IMR-90 (cell line): ENCODE measurements at regions not wholly inside any gene's neighbourhood (a gene's known extent, or its start where the extent isn't known, plus 50 kb on each side); places are given as distances from the start of the nearest gene placed in this dataset.

Source experiments
- ATAC-seq: fragments of 200-7000 bp; cut with Tn5 transposase; 2 replicates; pipeline ENCODE4 v1.9.1; 2020; ENCODE audit warnings: low read depth, mild to moderate bottlenecking, moderate library complexity
- BruUV-seq: library from RNA; stranded (reverse); fragments of 400-500 nt; replicated peaks from 2 replicates; lab custom pipeline; 2021; lab: Mats Ljungman, UMichigan
- CTCF ChIA-PET: fragments of 300-600 bp; formaldehyde crosslinking; extraction: SDS; loops from one replicate; lab custom pipeline; 2021; ENCODE audit warnings: antibody characterized with exemption; lab: Yijun Ruan, JAX
- POLR2A ChIA-PET: fragments of 300-600 bp; sonication (Branson Sonifier 250); formaldehyde crosslinking; loops from one replicate; lab custom pipeline; 2022; ENCODE audit warnings: antibody characterized with exemption; ENCODE audit not compliant: unreplicated experiment; lab: Charles Lee
- DNase-seq: peaks from one replicate; pipeline ENCODE4 v3.0.0; 2013
- H2AFZ ChIP-seq: replicated peaks from 2 replicates; pipeline ENCODE3; 2013; ENCODE audit warnings: low read length, mild to moderate bottlenecking; ENCODE audit not compliant: poor library complexity
- H2AK5ac ChIP-seq: 2 replicates; pipeline ENCODE4 v1.6.1; 2013; ENCODE audit warnings: low read depth, low read length, inconsistent platforms
- H2AK9ac ChIP-seq: replicated peaks from 2 replicates; pipeline ENCODE3; 2013; ENCODE audit warnings: mild to moderate bottlenecking, low read depth, low read length, moderate library complexity; ENCODE audit not compliant: poor library complexity
- H2BK120ac ChIP-seq: 2 replicates; pipeline ENCODE4 v1.6.1; 2013; ENCODE audit warnings: low read depth, low read length, inconsistent platforms
- H2BK15ac ChIP-seq: 3 replicates; pipeline ENCODE4 v1.6.1; 2013; ENCODE audit warnings: low read depth, low read length, inconsistent platforms
- H2BK20ac ChIP-seq: 2 replicates; pipeline ENCODE4 v1.6.1; 2013; ENCODE audit warnings: low read depth, mild to moderate bottlenecking, inconsistent platforms, low read length, moderate library complexity
- H2BK5ac ChIP-seq: 2 replicates; pipeline ENCODE4 v1.6.1; 2013; ENCODE audit warnings: mild to moderate bottlenecking, low read depth, low read length, inconsistent platforms; ENCODE audit not compliant: poor library complexity, severe bottlenecking
- H3K14ac ChIP-seq: replicated peaks from 2 replicates; pipeline ENCODE4 v1.6.1; 2013; ENCODE audit warnings: low read depth, low read length, inconsistent platforms
- H3K18ac ChIP-seq: 2 replicates; pipeline ENCODE4 v1.6.1; 2013; ENCODE audit warnings: low read depth, low read length, control low read depth
- H3K23ac ChIP-seq: 2 replicates; pipeline ENCODE4 v1.6.1; 2013; ENCODE audit warnings: low read depth, low read length, inconsistent platforms
- H3K27ac ChIP-seq: 2 replicates; pipeline ENCODE4 v1.5.1; 2013; ENCODE audit warnings: mild to moderate bottlenecking, control low read depth, low read length; ENCODE audit not compliant: insufficient read depth
- H3K27me3 ChIP-seq: 2 replicates; pipeline ENCODE4 v1.6.1; 2013; ENCODE audit warnings: low read length; ENCODE audit not compliant: control insufficient read depth, insufficient read depth
- H3K36me3 ChIP-seq: 2 replicates; pipeline ENCODE4 v1.6.1; 2013; ENCODE audit warnings: low read length, mixed read lengths; ENCODE audit not compliant: control insufficient read depth, insufficient read depth
- H3K4ac ChIP-seq: 2 replicates; pipeline ENCODE4 v1.6.1; 2013; ENCODE audit warnings: low read depth, low read length, inconsistent platforms
- H3K4me1 ChIP-seq: 2 replicates; pipeline ENCODE4 v1.6.1; 2013; ENCODE audit warnings: low read length, mixed read lengths; ENCODE audit not compliant: control insufficient read depth, insufficient read depth
- H3K4me2 ChIP-seq: 2 replicates; pipeline ENCODE4 v1.6.1; 2013; ENCODE audit warnings: low read depth, mild to moderate bottlenecking, control low read depth, low read length, moderate library complexity
- H3K4me3 ChIP-seq: 2 replicates; pipeline ENCODE4 v1.5.1; 2013; ENCODE audit warnings: low read depth, mild to moderate bottlenecking, control low read depth, low read length, moderate library complexity; ENCODE audit not compliant: insufficient read depth
- H3K56ac ChIP-seq: 2 replicates; pipeline ENCODE4 v1.6.1; 2013; ENCODE audit warnings: low read length, inconsistent platforms; ENCODE audit not compliant: insufficient read depth; ENCODE audit errors: extremely low read depth
- H3K79me1 ChIP-seq, 2 experiments: 2 replicates each; pipeline ENCODE4 v1.6.1; 2013; ENCODE audit warnings: low read length in 2 of 2, inconsistent platforms in 1 of 2, low read depth in 1 of 2
- H3K9ac ChIP-seq: 2 replicates; pipeline ENCODE4 v1.6.1; 2013; ENCODE audit warnings: low read depth, low read length, control low read depth
- H3K9me1 ChIP-seq: 2 replicates; pipeline ENCODE4 v1.6.1; 2013; ENCODE audit warnings: low read length, inconsistent platforms; ENCODE audit not compliant: insufficient read depth
- H3K9me3 ChIP-seq: 2 replicates; pipeline ENCODE4 v1.6.1; 2013; ENCODE audit warnings: low read length; ENCODE audit not compliant: control insufficient read depth, insufficient read depth
- H4K20me1 ChIP-seq: 2 replicates; pipeline ENCODE4 v1.6.1; 2013; ENCODE audit warnings: low read length, inconsistent platforms; ENCODE audit not compliant: insufficient read depth
- H4K5ac ChIP-seq: 2 replicates; pipeline ENCODE4 v1.6.1; 2013; ENCODE audit warnings: mild to moderate bottlenecking, low read depth, low read length, control low read depth
- H4K8ac ChIP-seq, 2 experiments: 2 replicates each; pipeline ENCODE4 v1.6.1; 2013; ENCODE audit warnings: low read depth in 2 of 2, low read length in 2 of 2, control low read depth in 1 of 2, inconsistent platforms in 1 of 2
- H4K91ac ChIP-seq: 2 replicates; pipeline ENCODE4 v1.6.1; 2013; ENCODE audit warnings: low read depth, low read length, inconsistent platforms; ENCODE audit not compliant: insufficient read depth
- BHLHE40 ChIP-seq: fragments of 150-350 bp; IDR thresholded peaks from 2 replicates; pipeline ENCODE4 v1.6.1; 2016; ENCODE audit warnings: mild to moderate bottlenecking, low read depth, low read length
- CEBPB ChIP-seq: IDR thresholded peaks from 2 replicates; pipeline ENCODE4 v1.6.1; 2012; ENCODE audit warnings: low read depth, low read length, improper control_type of control experiment
- CHD1 ChIP-seq: IDR thresholded peaks from 2 replicates; pipeline ENCODE4 v1.6.1; 2012; ENCODE audit warnings: low read depth, low read length, improper control_type of control experiment
- FOS ChIP-seq: fragments of 150-350 bp; IDR thresholded peaks from 2 replicates; pipeline ENCODE4 v1.6.1; 2016; ENCODE audit warnings: low read depth, low read length
- MAFK ChIP-seq: IDR thresholded peaks from 2 replicates; pipeline ENCODE4 v1.6.1; 2012; ENCODE audit warnings: low read depth, low read length, improper control_type of control experiment
- MAZ ChIP-seq: IDR thresholded peaks from 2 replicates; pipeline ENCODE4 v1.6.1; 2012; ENCODE audit warnings: low read depth, mild to moderate bottlenecking, low read length, improper control_type of control experiment, moderate library complexity, borderline replicate concordance
- MXI1 ChIP-seq: IDR thresholded peaks from 2 replicates; pipeline ENCODE4 v1.6.1; 2012; ENCODE audit warnings: low read depth, mild to moderate bottlenecking, low read length, moderate library complexity, borderline replicate concordance
- NFE2L2 ChIP-seq: fragments of 150-350 bp; IDR thresholded peaks from 2 replicates; pipeline ENCODE4 v1.6.1; 2016; ENCODE audit warnings: low read depth, mild to moderate bottlenecking, low read length
- POLR2A ChIP-seq: IDR thresholded peaks from 2 replicates; pipeline ENCODE4 v1.6.1; 2012; ENCODE audit warnings: mild to moderate bottlenecking, low read depth, low read length
- RAD21 ChIP-seq: IDR thresholded peaks from 2 replicates; pipeline ENCODE4 v1.6.1; 2012; ENCODE audit warnings: low read length, improper control_type of control experiment
- RCOR1 ChIP-seq: IDR thresholded peaks from 2 replicates; pipeline ENCODE4 v1.6.1; 2012; ENCODE audit warnings: mild to moderate bottlenecking, low read length, improper control_type of control experiment; ENCODE audit not compliant: insufficient replicate concordance
- RFX5 ChIP-seq: IDR thresholded peaks from 2 replicates; pipeline ENCODE4 v1.8.0; 2012; ENCODE audit warnings: low read depth, mild to moderate bottlenecking, low read length, moderate library complexity
- SMC3 ChIP-seq: fragments of 150-350 bp; IDR thresholded peaks from 2 replicates; pipeline ENCODE4 v1.6.1; 2016; ENCODE audit warnings: low read depth, mild to moderate bottlenecking, antibody characterized with exemption, low read length, moderate library complexity
- WGBS, 2 experiments: methylation state at CpG; one replicate each; pipeline versions ENCODE4 v1.1.5 to v1.1.7; 2013; ENCODE audit warnings: missing lambda C conversion rate in 2 of 2; ENCODE audit not compliant: insufficient read length in 1 of 2; ENCODE audit errors: extremely low coverage in 2 of 2; 5-methylcytosine and 5-hydroxymethylcytosine counted together
- dilution Hi-C: fragments of 300-500 bp; cut with HindIII; formaldehyde crosslinking; loops from one replicate; pipeline ENCODE4 v1.14.3; 2018; ENCODE audit warnings: low sequenced_read_pairs; ENCODE audit not compliant: unreplicated experiment
- in situ Hi-C: fragments of 300-500 bp; cut with MboI; formaldehyde crosslinking; loops from 3 replicates; pipeline ENCODE4 v1.14.3; 2019; ENCODE audit warnings: low sequenced_read_pairs, inconsistent platforms, mixed read lengths
- intact Hi-C: fragments of 100-400 bp; cut with micrococcal nuclease; formaldehyde crosslinking; loops from 2 replicates; pipeline ENCODE4 v1.10.0; 2022
- TF ChIP-seq, protein P1 (sequence below): conservative IDR thresholded peaks from 2 replicates; pipeline ENCODE4 v1.5.1; 2012; ENCODE audit warnings: mild to moderate bottlenecking, low read depth, low read length, improper control_type of control experiment
- TF ChIP-seq, protein P2 (sequence below): fragments of 150-350 bp; IDR thresholded peaks from 2 replicates; pipeline ENCODE4 v1.6.1; 2017; ENCODE audit warnings: mild to moderate bottlenecking, antibody characterized with exemption, low read length, low read depth
- TF ChIP-seq, protein P3 (sequence below): fragments of 150-350 bp; IDR thresholded peaks from 2 replicates; pipeline ENCODE4 v1.6.1; 2016; ENCODE audit warnings: low read depth, mild to moderate bottlenecking, low read length, moderate library complexity, borderline replicate concordance

DNA sequence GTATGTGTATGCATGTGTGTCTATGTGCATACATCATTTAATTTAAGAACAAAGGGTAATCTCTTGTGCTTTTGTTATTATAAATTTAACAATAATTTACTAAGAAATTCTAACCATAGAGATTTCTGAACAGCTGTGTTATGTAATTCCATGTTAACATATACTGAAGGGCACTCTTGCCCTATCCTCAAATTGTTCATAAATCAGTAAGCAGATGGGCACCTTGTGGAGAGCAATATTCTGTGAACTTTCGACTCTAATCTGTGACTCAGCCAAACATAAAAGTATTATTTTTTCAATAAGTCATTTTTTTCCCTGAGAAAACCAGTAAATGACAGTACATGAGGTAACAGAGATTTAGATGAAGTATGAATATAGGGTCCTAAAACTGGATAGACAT, 938.3 kb upstream of the CRIM1 start:
- H4K91ac ChIP-seq, result no peak overlapping the region
- no peaks in the 10 kb centered on the region for H3K4me1 ChIP-seq
- no peaks in the 10 kb centered on the region for H3K79me1 ChIP-seq
- H2BK5ac ChIP-seq, result no peak overlapping the region
- no peak for DNase-seq
- H2AFZ ChIP-seq, result no peak overlapping the region
- H3K27ac ChIP-seq, result no peak overlapping the region
- H3K9ac ChIP-seq, result no peak overlapping the region
- no peak overlapping the region for H2AK5ac ChIP-seq
- H2BK20ac ChIP-seq, result no peak overlapping the region
- intact Hi-C loops, result no loop called here
- no peak overlapping the region for H3K4me2 ChIP-seq
- H4K20me1 ChIP-seq, result no peaks in the 10 kb centered on the region
- H2BK120ac ChIP-seq, result no peak overlapping the region
- no peak overlapping the region for H3K23ac ChIP-seq
- H2BK15ac ChIP-seq, result no peak overlapping the region
- no peak overlapping the region for H3K56ac ChIP-seq
- no peak overlapping the region for H3K4me3 ChIP-seq
- dilution Hi-C loops, result no loop called here
- H3K14ac ChIP-seq, result no peak overlapping the region
- no peaks in the 10 kb centered on the region for H3K36me3 ChIP-seq
- no peak overlapping the region for H2AK9ac ChIP-seq
- no peak overlapping the region for H4K8ac ChIP-seq
- no peak overlapping the region for H4K5ac ChIP-seq
- H3K9me1 ChIP-seq, result no peaks in the 10 kb centered on the region
- no peak overlapping the region for H3K4ac ChIP-seq
- BruUV-seq, result no TSS peak
- no peak for ATAC-seq
- in situ Hi-C loops, result no loop called here
- TF ChIP-seq MXI1 (no peak), CEBPB (no peak), RAD21 (no peak), POLR2A (no peak), BHLHE40 (no peak), RFX5 (no peak), MAZ (no peak), CHD1 (no peak), NFE2L2 (no peak), RCOR1 (no peak), MAFK (no peak), SMC3 (no peak), FOS (no peak)
- TF ChIP-seq, protein P1, sequence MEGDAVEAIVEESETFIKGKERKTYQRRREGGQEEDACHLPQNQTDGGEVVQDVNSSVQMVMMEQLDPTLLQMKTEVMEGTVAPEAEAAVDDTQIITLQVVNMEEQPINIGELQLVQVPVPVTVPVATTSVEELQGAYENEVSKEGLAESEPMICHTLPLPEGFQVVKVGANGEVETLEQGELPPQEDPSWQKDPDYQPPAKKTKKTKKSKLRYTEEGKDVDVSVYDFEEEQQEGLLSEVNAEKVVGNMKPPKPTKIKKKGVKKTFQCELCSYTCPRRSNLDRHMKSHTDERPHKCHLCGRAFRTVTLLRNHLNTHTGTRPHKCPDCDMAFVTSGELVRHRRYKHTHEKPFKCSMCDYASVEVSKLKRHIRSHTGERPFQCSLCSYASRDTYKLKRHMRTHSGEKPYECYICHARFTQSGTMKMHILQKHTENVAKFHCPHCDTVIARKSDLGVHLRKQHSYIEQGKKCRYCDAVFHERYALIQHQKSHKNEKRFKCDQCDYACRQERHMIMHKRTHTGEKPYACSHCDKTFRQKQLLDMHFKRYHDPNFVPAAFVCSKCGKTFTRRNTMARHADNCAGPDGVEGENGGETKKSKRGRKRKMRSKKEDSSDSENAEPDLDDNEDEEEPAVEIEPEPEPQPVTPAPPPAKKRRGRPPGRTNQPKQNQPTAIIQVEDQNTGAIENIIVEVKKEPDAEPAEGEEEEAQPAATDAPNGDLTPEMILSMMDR, result no peak
- TF ChIP-seq, protein P2, sequence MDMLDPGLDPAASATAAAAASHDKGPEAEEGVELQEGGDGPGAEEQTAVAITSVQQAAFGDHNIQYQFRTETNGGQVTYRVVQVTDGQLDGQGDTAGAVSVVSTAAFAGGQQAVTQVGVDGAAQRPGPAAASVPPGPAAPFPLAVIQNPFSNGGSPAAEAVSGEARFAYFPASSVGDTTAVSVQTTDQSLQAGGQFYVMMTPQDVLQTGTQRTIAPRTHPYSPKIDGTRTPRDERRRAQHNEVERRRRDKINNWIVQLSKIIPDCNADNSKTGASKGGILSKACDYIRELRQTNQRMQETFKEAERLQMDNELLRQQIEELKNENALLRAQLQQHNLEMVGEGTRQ, result no peak
- TF ChIP-seq, protein P3, sequence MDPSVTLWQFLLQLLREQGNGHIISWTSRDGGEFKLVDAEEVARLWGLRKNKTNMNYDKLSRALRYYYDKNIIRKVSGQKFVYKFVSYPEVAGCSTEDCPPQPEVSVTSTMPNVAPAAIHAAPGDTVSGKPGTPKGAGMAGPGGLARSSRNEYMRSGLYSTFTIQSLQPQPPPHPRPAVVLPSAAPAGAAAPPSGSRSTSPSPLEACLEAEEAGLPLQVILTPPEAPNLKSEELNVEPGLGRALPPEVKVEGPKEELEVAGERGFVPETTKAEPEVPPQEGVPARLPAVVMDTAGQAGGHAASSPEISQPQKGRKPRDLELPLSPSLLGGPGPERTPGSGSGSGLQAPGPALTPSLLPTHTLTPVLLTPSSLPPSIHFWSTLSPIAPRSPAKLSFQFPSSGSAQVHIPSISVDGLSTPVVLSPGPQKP, result no peak
- no peak overlapping the region for H3K18ac ChIP-seq
- H3K9me3 ChIP-seq, result peaks cover 2% of the 10 kb centered on the region; the same call in 1 of the 2 replicates
- POLR2A ChIA-PET, result no interaction called here
- CTCF ChIA-PET, result no interaction called here
- no CpG with 5 or more reads among the region's 1 CpG for WGBS, 2 experiments
- no peaks in the 10 kb centered on the region for H3K27me3 ChIP-seq
